ENCODE measurements at regions not wholly inside any gene's neighbourhood (a gene's known extent, or its start where the extent isn't known, plus 50 kb on each side); places are given as distances from the start of the nearest gene placed in this dataset.
"Not testable (repeated sequence)": the region's sequence is repeated elsewhere in the genome, so short reads cannot be mapped to it uniquely, and the experiment has no call there.

DNA sequence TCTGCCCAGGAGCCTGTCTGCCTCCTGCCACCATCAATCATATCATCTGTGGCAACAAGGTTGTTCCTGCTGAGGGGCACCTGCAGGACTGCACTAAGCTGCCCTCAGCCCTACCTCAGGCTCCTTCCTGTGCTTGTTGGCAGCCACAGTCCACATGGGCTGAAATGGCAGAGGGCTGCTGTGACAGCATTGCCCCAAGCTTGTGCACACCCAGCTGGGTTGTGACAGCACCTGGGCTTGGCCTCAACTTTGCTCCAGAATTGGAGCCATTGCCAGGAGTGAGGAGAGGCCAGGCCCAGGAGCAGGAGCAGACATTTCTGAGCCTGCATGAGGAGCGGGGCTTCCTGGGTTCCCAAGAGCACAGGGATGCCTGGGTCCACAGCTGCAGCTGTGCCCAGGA is 340.9 kb upstream of the CHRM2 start:
- DNase-seq: no peak

DNA sequence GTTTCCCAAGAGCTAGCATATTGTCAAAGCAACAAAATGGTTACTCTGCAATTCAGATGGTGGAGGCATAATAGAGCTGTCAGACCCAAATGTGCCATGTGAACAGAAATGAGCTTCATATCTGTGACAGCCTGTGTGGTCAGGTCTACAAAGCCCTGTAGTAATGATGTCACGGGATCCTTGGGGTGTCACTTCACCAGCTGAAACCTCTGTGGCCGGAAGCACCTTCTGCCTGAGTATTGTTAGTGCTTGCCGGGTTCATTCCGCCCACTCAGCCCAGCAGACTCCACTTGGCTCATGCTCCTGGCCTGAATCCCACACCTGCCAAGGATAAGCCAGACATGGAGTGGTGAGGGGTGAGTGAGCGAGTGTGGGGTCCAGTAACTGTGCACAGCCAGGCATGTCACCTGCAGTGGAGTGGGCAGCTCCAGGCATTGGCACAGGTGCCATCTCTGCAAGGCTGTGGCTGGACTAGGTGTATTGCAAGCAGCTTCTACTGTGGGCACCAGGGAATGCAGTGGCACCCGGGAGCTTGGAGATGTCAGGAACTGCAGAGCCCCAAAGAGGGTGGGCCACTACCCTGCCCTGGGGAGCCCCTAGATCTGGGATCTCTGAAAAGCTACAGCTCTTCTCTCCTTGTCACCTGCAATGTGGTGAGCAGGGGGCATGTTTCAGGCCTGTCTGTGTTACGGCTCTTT is 341.9 kb upstream of the CHRM2 start:
- DNase-seq: no peak

DNA sequence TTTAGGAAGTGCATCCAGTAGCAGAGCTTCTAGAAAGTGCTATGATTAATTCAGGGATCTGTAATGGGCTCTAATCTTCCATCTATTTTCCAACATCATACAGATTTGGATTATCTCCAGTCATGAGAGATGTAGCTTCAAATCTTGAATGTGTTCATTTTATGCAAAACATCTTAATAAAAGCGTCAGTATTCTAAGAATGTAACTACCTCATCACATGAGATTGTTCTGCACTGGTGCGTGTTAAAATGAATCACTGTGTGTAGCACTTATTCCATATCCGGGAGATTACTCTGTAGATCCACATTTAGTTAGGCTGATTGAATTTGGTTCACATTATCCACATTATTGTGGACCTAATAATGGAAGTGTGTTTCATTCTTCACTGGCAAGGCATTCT is 344.9 kb upstream of the CHRM2 start:
- no peak for DNase-seq

DNA sequence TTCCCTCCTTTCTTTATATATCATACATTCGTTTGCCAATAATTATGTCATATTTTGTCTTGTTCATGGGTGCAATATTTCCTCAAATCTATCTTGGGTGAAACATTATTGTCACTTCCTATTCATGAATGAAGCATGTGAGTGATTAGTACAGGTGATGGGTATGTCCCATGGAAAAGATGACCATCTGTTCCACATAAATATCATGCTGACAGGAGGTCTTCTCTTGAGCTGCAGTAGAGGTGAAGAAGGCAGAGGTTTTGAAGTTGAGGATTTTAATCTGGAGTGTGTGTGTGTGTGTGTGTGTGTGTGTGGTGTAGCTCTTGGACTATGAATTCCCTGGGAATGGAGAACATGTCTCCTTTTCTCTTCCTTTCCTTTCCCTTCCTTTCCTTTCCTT is 350.5 kb upstream of the CHRM2 start:
- no peak for DNase-seq

GRCh38 chr7:136514776-136515175 is 353.7 kb upstream of the CHRM2 start:
- DNase-seq: no peak

- DNase-seq: no peak
Observed at GRCh38 chr7:136513744-136514143, 354.7 kb upstream of the CHRM2 start.

GRCh38 chr7:136509466-136509865 is 359.0 kb upstream of the CHRM2 start:
- DNase-seq: no peak

GRCh38 chr7:136502162-136502561 is 366.3 kb upstream of the CHRM2 start:
- no peak for DNase-seq

GRCh38 chr7:136501151-136501550 is 367.3 kb upstream of the CHRM2 start:
- no peak for DNase-seq

DNA sequence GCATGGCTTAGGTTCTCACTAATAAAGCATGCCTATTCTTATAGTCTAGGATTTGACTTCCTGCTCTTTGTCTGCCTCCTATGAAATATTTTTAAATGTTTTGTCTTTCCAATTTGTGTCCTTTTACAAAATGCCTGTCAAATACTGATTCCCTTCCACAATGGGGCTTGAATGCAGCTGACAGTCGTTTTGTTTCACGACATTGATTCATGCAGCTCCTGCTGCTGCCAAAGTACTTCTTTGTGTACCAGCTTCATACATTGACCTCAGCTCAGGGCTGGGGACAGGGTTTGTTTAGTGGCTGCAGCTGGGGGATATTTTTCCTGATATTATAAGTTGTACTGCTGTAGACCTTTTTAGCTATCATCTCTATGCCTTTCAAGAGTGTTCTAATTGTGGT is 371.9 kb upstream of the CHRM2 start:
- no peak for DNase-seq

GRCh38 chr7:136495081-136495480 is 373.4 kb upstream of the CHRM2 start:
- no peak for DNase-seq

DNA sequence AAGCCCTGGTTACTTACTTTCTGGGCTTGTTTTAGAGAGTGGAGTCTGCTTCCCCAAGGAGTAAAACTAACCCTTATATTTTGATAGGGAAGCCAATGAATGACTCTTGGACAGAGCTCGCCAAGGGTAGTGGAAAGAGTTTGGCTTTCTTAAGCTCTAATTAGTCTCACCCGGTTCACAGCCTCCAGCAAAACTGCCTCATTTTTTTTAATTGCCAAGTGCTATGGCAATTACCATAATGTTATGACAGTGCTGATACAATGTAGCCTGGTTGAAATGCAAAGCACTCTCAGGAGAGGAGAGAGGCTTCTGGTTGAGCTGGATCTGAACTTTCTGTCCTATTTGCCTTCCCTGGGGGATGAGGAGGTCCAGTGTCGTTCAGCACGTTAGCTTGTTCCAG is 376.1 kb upstream of the CHRM2 start:
- no peak for DNase-seq

GRCh38 chr7:136489808-136490207 is 378.6 kb upstream of the CHRM2 start:
- DNase-seq: no peak

GRCh38 chr7:136480901-136481300 is 387.6 kb upstream of the CHRM2 start:
- DNase-seq: no peak

DNA sequence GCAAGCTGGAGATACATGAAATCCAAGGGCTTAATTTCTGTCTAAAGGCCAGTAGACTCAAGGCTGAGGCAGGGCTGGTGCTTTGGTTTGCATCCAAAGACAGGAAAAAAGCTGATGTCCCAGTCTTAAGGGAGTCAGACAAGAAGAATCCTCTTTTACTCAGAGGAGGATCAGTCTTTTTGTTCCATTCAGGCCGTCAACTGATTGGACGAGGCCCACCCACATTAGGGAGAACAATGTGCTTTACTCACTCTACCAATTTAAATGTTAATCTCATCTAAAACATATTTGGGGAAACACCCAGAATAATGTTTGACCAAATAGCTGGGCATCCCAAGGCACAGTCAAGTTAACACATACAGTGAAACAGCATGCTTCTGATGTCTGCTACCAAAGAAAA is 388.5 kb upstream of the CHRM2 start:
- no peak for DNase-seq

DNA sequence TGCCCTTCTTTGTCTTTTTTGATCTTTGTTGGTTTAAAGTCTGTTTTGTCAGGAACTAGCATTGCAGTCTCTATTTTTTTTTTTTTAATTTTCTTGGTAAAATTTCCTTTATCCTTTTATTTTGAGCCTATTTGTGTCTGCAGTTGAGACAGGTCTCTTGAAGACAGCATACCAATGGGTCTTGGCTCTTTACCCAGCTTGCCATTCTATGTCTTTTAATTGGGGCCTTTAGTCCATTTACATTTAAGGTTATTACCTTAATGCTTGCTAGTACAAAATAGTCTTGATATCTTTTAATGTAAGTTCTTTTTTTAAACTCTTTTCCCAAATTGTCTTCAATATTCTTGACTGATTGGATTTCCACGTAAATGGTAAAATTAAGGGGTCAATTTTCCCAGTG is 398.3 kb upstream of the CHRM2 start:
- no peak for DNase-seq

- no peak for DNase-seq
Observed at GRCh38 chr7:136452949-136453348, 415.5 kb upstream of the CHRM2 start.

DNA sequence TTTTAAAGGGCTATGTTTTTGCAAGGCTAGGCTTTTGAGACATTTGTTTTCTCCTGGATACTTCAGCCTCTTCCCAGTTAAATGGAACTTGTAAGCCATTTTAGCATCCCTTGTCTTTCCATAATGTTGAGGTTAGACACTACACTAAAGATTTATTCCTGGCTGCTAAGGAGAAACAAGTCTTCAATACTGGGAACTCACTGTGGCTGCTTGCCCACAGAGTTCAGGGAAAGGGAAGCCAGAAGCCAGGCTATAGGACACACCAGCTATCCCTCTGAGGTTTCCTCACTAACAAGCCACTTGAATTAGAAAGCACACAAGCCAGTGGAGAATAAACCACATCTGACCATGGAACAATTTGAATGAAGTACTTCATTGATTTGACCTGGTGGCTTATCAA is 421.7 kb upstream of the CHRM2 start:
- no peak for DNase-seq

DNA sequence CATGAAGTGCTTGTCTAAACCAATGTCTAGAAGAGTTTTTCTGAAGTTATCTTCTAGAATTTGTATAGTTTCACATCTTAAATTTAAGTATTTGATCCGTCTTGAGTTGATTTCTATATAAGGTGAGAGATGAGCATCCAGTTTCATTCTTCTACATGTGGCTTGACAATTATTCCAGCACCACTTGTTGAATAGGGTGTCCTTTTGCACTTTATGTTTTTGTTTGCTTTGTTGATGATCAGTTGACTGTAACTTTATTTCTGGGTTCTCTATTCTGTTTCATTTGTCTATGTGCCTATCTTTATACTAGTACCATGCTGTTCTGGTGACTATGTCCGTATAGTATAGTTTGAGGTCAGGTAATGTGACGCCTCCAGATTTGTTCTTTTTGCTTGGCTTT is 426.6 kb upstream of the CHRM2 start:
- no peak for DNase-seq

- not testable (repeated sequence) for DNase-seq
Observed at GRCh38 chr7:136431736-136432135, 436.7 kb upstream of the CHRM2 start.

DNA sequence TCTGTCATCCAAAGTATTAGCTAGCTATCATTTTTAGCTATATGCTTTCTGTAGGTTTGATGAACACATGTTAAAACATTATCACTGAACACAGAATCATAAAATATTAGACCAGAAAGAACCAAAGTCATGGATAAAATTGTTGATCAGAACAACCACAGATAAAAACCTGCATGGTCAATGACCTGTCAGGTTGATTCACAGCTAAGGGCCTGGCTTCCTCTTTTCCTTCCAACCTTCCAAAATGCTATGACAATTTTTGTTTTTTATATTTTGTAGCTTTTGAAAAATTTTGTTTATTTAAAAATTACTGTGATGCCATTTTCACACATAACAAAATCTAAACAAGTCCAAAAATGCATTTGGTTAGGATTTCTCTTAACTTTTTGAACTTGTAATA is 444.4 kb upstream of the CHRM2 start:
- no peak for DNase-seq

DNA sequence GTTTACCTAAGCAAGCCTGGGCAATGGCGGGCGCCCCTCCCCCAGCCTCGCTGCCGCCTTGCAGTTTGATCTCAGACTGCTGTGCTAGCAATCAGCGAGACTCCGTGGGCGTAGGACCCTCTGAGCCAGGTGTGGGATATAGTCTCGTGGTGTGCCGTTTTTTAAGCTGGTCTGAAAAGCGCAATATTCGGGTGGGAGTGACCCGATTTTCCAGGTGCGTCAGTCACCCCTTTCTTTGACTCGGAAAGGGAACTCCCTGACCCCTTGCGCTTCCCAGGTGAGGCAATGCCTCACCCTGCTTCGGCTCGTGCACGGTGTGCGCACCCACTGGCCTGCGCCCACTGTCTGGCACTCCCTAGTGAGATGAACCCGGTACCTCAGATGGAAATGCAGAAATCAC is 442.6 kb upstream of the MTPN start:
- not testable (repeated sequence) for DNase-seq

DNA sequence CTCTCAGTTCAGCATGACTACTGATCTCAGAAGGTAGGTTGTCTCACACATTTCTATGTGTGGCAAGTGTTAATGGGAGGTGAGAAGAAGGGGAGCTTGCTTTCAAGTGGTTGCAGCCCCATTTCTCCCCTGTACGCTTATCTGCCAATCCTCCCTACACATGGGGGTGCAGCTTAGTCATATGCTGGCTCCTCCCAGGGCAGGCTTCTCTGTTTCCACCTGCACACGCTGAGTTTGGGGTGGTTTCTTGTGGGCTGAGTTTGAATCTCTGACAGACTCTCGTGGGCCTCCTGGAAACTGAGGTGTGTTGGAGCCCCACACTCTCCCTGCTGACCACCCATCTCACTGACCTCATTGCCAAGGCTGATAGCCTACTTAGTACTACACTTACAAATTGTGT is 435.8 kb upstream of the MTPN start:
- DNase-seq: no peak

- peak; percentile 3 for DNase-seq
Observed at GRCh38 chr7:136405931-136406777, 429.0 kb upstream of the MTPN start.

DNA sequence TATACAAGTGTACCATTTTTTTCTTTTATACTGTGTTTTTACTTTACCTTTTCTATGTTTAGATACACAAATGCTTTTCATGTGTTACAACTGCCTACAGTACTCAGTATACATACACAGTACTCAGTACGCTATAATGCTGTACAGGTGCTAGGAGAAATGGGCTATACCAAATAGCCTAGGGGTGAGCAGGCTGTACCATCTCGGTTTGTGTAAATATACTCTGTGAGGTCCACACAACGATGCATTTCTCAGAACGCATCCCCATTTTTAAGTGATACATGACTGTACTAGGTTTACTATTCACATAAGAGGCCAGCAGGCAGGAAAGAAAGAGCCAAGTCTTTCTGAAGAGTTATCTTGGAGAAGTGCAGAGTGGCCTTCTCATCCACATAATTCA is 426.4 kb upstream of the MTPN start:
- DNase-seq: no peak

Data from stimulated activated CD4-positive, alpha-beta T cell treated with anti-CD3 and anti-CD28 coated beads, Interleukin-1b, Interleukin-23, amount 100 ng/mL, for 48 hours (primary cell).